MCF 10A (cell line): ENCODE measurements at regions not wholly inside any gene's neighbourhood (a gene's known extent, or its start where the extent isn't known, plus 50 kb on each side); places are given as distances from the start of the nearest gene placed in this dataset.

Source experiments
- BruUV-seq: library from RNA; stranded (reverse); fragments of 400-500 nt; replicated peaks from 2 replicates; lab custom pipeline; 2021; lab: Mats Ljungman, UMichigan
- CTCF ChIA-PET: fragments of 300-600 bp; sonication (Branson Sonifier 250); formaldehyde crosslinking; extraction: SDS; loops from one replicate; lab custom pipeline; 2021; ENCODE audit warnings: antibody characterized with exemption, inconsistent platforms; lab: Yijun Ruan, JAX
- POLR2A ChIA-PET: fragments of 300-600, 350-650 bp; sonication (Branson Sonifier 250); formaldehyde crosslinking; extraction: SDS; loops from one replicate; lab custom pipeline; 2020; ENCODE audit warnings: antibody characterized with exemption, inconsistent platforms; lab: Yijun Ruan, JAX
- DNase-seq: peaks from one replicate; pipeline ENCODE4 v3.0.0-alpha.2; 2018; ENCODE audit not compliant: unreplicated experiment
- H3K27ac Mint-ChIP-seq: one replicate; pipeline ENCODE4 v1.8.0; 2022; ENCODE audit warnings: mild to moderate bottlenecking, low read depth, mixed read lengths; ENCODE audit not compliant: unreplicated experiment
- H3K27me3 Mint-ChIP-seq: one replicate; pipeline ENCODE4 v1.8.0; 2022; ENCODE audit warnings: mixed read lengths; ENCODE audit not compliant: insufficient read depth, unreplicated experiment
- H3K36me3 Mint-ChIP-seq: one replicate; pipeline ENCODE4 v1.8.0; 2022; ENCODE audit warnings: mild to moderate bottlenecking, moderate library complexity, mixed read lengths; ENCODE audit not compliant: insufficient read depth, unreplicated experiment
- H3K4me1 Mint-ChIP-seq: one replicate; pipeline ENCODE4 v1.8.0; 2022; ENCODE audit warnings: mixed read lengths; ENCODE audit not compliant: insufficient read depth, unreplicated experiment
- H3K4me3 Mint-ChIP-seq: one replicate; pipeline ENCODE4 v1.8.0; 2022; ENCODE audit warnings: mild to moderate bottlenecking, moderate library complexity, mixed read lengths; ENCODE audit not compliant: unreplicated experiment
- H3K9me3 Mint-ChIP-seq: one replicate; pipeline ENCODE4 v1.8.0; 2022; ENCODE audit warnings: mixed read lengths; ENCODE audit not compliant: unreplicated experiment
- intact Hi-C: fragments of 100-400 bp; cut with micrococcal nuclease; formaldehyde crosslinking; loops from 2 replicates; pipeline ENCODE4 v1.14.1; 2022
- TF ChIP-seq, protein P1 (sequence below): fragments of 200-600 bp; IDR thresholded peaks from one replicate; pipeline ENCODE4 v1.8.0; 2022; ENCODE audit warnings: antibody characterized with exemption, mild to moderate bottlenecking; ENCODE audit not compliant: unreplicated experiment

DNA sequence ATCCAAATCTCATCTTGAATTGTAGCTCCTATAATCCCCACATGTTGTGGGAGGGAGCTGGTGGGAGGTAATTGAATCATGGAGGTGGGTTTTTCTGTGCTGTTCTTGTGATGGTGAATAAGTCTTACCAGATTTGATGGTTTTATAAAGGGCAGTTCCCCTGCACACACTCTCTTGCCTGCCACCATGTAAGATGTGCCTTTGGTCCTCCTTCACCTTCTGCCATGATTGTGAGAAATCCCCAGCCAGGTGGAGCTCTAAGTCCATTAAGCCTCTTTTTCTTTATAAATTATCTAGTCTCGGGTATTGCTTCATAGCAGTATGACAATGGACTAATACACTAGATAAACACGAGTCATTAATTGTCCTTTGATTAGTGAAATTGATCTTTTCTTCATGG lies 214.5 kb upstream of the CFAP20DC start:
- H3K27ac Mint-ChIP-seq = no peak overlapping the region
- H3K4me1 Mint-ChIP-seq = no peaks in the 10 kb centered on the region
- no peaks in the 10 kb centered on the region for H3K36me3 Mint-ChIP-seq
- ChIA-PET POLR2A (interaction anchor here (0.6 kb wide), 1 partner anchor 10 kb away, joined by 3 read pairs; no protein-coding TSS in a partner anchor), CTCF (interaction anchor here (0.6 to 0.8 kb wide), 3 partner anchors 48 to 591 kb away, joined by 3 read pairs; no protein-coding TSS in a partner anchor)
- no peaks in the 10 kb centered on the region for H3K9me3 Mint-ChIP-seq
- no TSS peak for BruUV-seq
- intact Hi-C loops = no loop called here
- H3K27me3 Mint-ChIP-seq = no peaks in the 10 kb centered on the region
- DNase-seq = no peak
- TF ChIP-seq, protein P1, sequence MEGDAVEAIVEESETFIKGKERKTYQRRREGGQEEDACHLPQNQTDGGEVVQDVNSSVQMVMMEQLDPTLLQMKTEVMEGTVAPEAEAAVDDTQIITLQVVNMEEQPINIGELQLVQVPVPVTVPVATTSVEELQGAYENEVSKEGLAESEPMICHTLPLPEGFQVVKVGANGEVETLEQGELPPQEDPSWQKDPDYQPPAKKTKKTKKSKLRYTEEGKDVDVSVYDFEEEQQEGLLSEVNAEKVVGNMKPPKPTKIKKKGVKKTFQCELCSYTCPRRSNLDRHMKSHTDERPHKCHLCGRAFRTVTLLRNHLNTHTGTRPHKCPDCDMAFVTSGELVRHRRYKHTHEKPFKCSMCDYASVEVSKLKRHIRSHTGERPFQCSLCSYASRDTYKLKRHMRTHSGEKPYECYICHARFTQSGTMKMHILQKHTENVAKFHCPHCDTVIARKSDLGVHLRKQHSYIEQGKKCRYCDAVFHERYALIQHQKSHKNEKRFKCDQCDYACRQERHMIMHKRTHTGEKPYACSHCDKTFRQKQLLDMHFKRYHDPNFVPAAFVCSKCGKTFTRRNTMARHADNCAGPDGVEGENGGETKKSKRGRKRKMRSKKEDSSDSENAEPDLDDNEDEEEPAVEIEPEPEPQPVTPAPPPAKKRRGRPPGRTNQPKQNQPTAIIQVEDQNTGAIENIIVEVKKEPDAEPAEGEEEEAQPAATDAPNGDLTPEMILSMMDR = no peak
- no peak overlapping the region for H3K4me3 Mint-ChIP-seq

DNA sequence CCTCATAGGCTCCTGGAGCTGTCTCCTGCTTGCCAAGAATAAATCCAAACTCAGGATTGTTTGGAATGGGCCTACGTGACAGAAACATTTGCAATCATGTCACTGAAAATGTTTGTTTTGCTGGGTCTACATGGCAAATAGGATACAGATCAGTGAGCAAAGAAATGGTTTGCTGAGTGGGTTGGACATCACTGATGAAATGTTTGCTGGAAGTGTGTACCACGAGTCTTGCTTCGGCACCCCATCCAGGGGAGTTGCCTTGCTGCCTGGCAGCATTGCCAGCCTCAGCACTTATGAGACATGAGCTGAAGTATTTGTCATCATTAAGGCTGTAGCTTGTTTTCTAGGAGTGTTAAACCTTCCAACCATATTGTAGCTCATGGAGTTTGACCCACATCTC lies 213.3 kb upstream of the CFAP20DC start:
- Mint-ChIP-seq H3K27ac (no peak overlapping the region), H3K36me3 (no peaks in the 10 kb centered on the region), H3K4me3 (no peak overlapping the region), H3K9me3 (no peaks in the 10 kb centered on the region), H3K27me3 (no peaks in the 10 kb centered on the region), H3K4me1 (no peaks in the 10 kb centered on the region)
- CTCF ChIA-PET = no interaction called here
- POLR2A ChIA-PET = interaction anchor here (0.6 to 0.7 kb wide), 2 partner anchors 30 to 162 kb away, joined by 3 read pairs; no protein-coding TSS in a partner anchor
- TF ChIP-seq, protein P1 = no peak
- intact Hi-C loops = no loop called here
- no TSS peak for BruUV-seq
- DNase-seq = no peak

DNA sequence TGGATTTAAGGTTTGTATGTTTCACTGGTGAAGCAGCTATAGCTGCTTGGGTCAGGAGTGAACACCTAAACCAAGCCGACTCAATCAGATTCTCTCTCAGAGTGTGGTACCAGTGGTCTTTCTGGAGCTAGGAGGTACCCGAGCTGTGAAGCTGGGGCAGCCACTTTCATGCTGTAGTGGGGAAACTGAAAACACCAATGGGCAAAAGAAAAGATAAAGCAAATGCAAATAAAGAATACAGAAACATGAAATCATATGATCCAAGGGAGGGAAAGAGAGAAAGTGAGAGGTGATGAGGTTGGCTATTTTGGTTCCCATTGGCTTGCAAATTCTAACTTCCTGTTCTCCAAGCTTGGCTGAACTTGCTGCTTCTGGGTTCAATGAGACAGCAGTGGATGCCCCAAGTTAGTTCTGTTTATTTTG lies 212.3 kb upstream of the CFAP20DC start:
- Mint-ChIP-seq H3K36me3 (no peaks in the 10 kb centered on the region), H3K9me3 (no peaks in the 10 kb centered on the region), H3K27ac (no peak overlapping the region), H3K4me1 (no peaks in the 10 kb centered on the region), H3K4me3 (no peak overlapping the region), H3K27me3 (no peaks in the 10 kb centered on the region)
- POLR2A ChIA-PET = interaction anchor here (0.7 kb wide), 1 partner anchor 592 kb away, joined by 3 read pairs; no protein-coding TSS in a partner anchor
- TF ChIP-seq, protein P1 = no peak
- DNase-seq = no peak
- intact Hi-C loops = no loop called here
- BruUV-seq = no TSS peak
- CTCF ChIA-PET = interaction anchor here (0.6 to 1.2 kb wide), 5 partner anchors 8 to 286 kb away, joined by 3 to 5 read pairs (median 4); no protein-coding TSS in a partner anchor

DNA sequence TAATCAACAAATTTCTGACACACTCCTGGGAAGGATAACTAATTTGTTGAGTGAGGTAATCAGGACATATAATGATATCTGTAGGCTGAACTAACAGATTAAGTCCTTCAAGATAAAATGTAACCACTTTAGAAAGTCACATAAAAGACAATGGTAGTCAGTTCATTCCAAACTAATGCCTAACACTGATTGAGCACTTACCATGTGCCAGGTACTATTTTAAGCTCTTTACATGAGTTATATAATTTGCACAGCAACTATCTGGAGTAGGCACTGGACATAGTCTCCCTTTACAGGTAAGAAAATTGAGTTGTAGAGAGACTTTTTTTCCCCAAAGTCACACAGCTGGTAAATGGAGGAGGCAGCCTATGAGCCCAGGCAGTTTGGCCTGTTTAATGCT lies 211.2 kb upstream of the CFAP20DC start:
- DNase-seq = no peak
- no peak overlapping the region for H3K27ac Mint-ChIP-seq
- no peaks in the 10 kb centered on the region for H3K36me3 Mint-ChIP-seq
- BruUV-seq = no TSS peak
- H3K4me3 Mint-ChIP-seq = no peak overlapping the region
- TF ChIP-seq, protein P1 = no peak
- H3K4me1 Mint-ChIP-seq = no peaks in the 10 kb centered on the region
- ChIA-PET POLR2A (no interaction called here), CTCF (interaction anchor here (1.0 kb wide), 2 partner anchors 10 to 49 kb away, joined by 3 to 4 read pairs; no protein-coding TSS in a partner anchor)
- no peaks in the 10 kb centered on the region for H3K27me3 Mint-ChIP-seq
- no peaks in the 10 kb centered on the region for H3K9me3 Mint-ChIP-seq
- intact Hi-C loops = no loop called here
